Thyroid gland (tissue), 4 donors: ENCODE measurements at regions not wholly inside any gene's neighbourhood (a gene's known extent, or its start where the extent isn't known, plus 50 kb on each side); places are given as distances from the start of the nearest gene placed in this dataset.

ENCODE experiments used
- DNase-seq, 2 donors: peaks; one replicate each; pipeline ENCODE4 v3.0.0-alpha.2; 2019
- H3K27ac ChIP-seq, 3 donors: fragments of 200-600 bp; sonication (generic); 1 replicate in 2 of 3; 2 replicates in 1 of 3; pipeline ENCODE4 v1.5.1; 2016 to 2019; ENCODE audit warnings: mild to moderate bottlenecking in 1 of 3, moderate library complexity in 1 of 3
- H3K27me3 ChIP-seq: fragments of 200-600 bp; sonication (generic); one replicate; pipeline ENCODE4 v1.5.1; 2019
- H3K36me3 ChIP-seq, 2 donors: fragments of 200-600 bp; sonication (generic); one replicate each; pipeline ENCODE4 v1.5.1; 2016 to 2019
- H3K4me1 ChIP-seq, 2 donors: fragments of 200-600 bp; sonication (generic); one replicate each; pipeline ENCODE4 v1.5.1; 2017 to 2019
- H3K4me3 ChIP-seq, 3 donors: fragments of 200-600 bp; sonication (generic); replicated peaks in 1 of 3; 1 replicate in 2 of 3; 2 replicates in 1 of 3; pipeline ENCODE4 v1.5.1; 2016; ENCODE audit warnings: mild to moderate bottlenecking in 1 of 3
- H3K9me3 ChIP-seq: fragments of 200-600 bp; sonication (generic); one replicate; pipeline ENCODE4 v1.5.1; 2017
- CTCF ChIP-seq, 6 experiments: fragments of 200-600 bp in 3 of 6; fragments of 450-650 bp in 3 of 6; sonication (generic) in 3 of 6; IDR thresholded peaks; one replicate each; pipeline ENCODE4 v1.5.1; 2016 to 2019; ENCODE audit warnings: antibody characterized with exemption in 6 of 6, mild to moderate bottlenecking in 2 of 6, inconsistent platforms in 1 of 6, moderate library complexity in 1 of 6
- POLR2A ChIP-seq, 2 donors: fragments of 450-650 bp; IDR thresholded peaks; one replicate each; pipeline ENCODE4 v1.6.1; 2017; ENCODE audit warnings: antibody characterized with exemption in 2 of 2, mild to moderate bottlenecking in 2 of 2, moderate library complexity in 1 of 2
- WGBS, 2 donors: methylation state at CpG; one replicate each; pipeline ENCODE4 v1.1.5; 2017; 5-methylcytosine and 5-hydroxymethylcytosine counted together
- intact Hi-C: fragments of 100-400 bp; cut with DNase I; formaldehyde crosslinking; loops from one replicate; pipeline ENCODE4 v1.15.1; 2023

- no peak overlapping the region for H3K4me3 ChIP-seq
- no peaks in the 10 kb centered on the region for H3K27me3 ChIP-seq
- H3K27ac ChIP-seq = no peak overlapping the region
- no peaks in the 10 kb centered on the region for H3K36me3 ChIP-seq
- WGBS, 2 donors = 55 to 72% methylated on average over 2 of the region's 2 CpGs
- H3K9me3 ChIP-seq = no peaks in the 10 kb centered on the region
- no peak for DNase-seq
- intact Hi-C loops = no loop called here
- TF ChIP-seq POLR2A (IDR thresholded peaks at IDR 0.05) (no peak), CTCF (IDR thresholded peaks at IDR 0.05) (no peak)
- peaks cover 0 to 9% of the 10 kb centered on the region in 2 donors for H3K4me1 ChIP-seq
These were observed 504.2 kb upstream of the SALL1 start for GRCh38 chr16:51655249-51655648.

GRCh38 chr16:51651061-51651466 is 500.0 kb upstream of the SALL1 start:
- TF ChIP-seq CTCF (IDR thresholded peaks at IDR 0.05) = no peak
- no peak for TF ChIP-seq POLR2A (IDR thresholded peaks at IDR 0.05)
- Histone ChIP-seq H3K9me3 (no peaks in the 10 kb centered on the region), H3K36me3 (no peaks in the 10 kb centered on the region), H3K27ac (no peak overlapping the region), H3K4me3 (no peak overlapping the region), H3K4me1 (no peaks in the 10 kb centered on the region), H3K27me3 (no peaks in the 10 kb centered on the region)
- intact Hi-C loops = no loop called here
- 45 to 54% methylated on average over 13 to 15 of the region's 15 CpGs for WGBS, 2 donors
- no peak for DNase-seq

GRCh38 chr16:51649631-51650030 is 498.6 kb upstream of the SALL1 start:
- intact Hi-C loops = no loop called here
- TF ChIP-seq POLR2A (IDR thresholded peaks at IDR 0.05) (no peak), CTCF (IDR thresholded peaks at IDR 0.05) (no peak)
- 82 to 92% methylated on average over 5 of the region's 5 CpGs for WGBS, 2 donors
- H3K27ac ChIP-seq = no peak overlapping the region
- H3K4me3 ChIP-seq = no peak overlapping the region
- no peaks in the 10 kb centered on the region for H3K27me3 ChIP-seq
- no peaks in the 10 kb centered on the region for H3K9me3 ChIP-seq
- no peaks in the 10 kb centered on the region for H3K4me1 ChIP-seq
- DNase-seq = no peak
- H3K36me3 ChIP-seq = no peaks in the 10 kb centered on the region

GRCh38 chr16:51648526-51648925 is 497.5 kb upstream of the SALL1 start:
- no peaks in the 10 kb centered on the region for H3K9me3 ChIP-seq
- 72 to 79% methylated on average over 2 of the region's 2 CpGs for WGBS, 2 donors
- H3K27ac ChIP-seq = no peak overlapping the region
- H3K4me1 ChIP-seq = no peaks in the 10 kb centered on the region
- H3K27me3 ChIP-seq = no peaks in the 10 kb centered on the region
- no peak for DNase-seq
- TF ChIP-seq POLR2A (IDR thresholded peaks at IDR 0.05) = no peak
- TF ChIP-seq CTCF (IDR thresholded peaks at IDR 0.05) = no peak
- no peaks in the 10 kb centered on the region for H3K36me3 ChIP-seq
- no peak overlapping the region for H3K4me3 ChIP-seq
- intact Hi-C loops = no loop called here

GRCh38 chr16:51641191-51641765 is 490.2 kb upstream of the SALL1 start:
- Histone ChIP-seq H3K36me3 (no peaks in the 10 kb centered on the region), H3K27ac (no peak overlapping the region), H3K9me3 (no peaks in the 10 kb centered on the region), H3K27me3 (no peaks in the 10 kb centered on the region), H3K4me3 (no peak overlapping the region), H3K4me1 (no peaks in the 10 kb centered on the region)
- no peak for TF ChIP-seq POLR2A (IDR thresholded peaks at IDR 0.05)
- no peak for TF ChIP-seq CTCF (IDR thresholded peaks at IDR 0.05)
- no peak for DNase-seq
- intact Hi-C loops = no loop called here
- 88% methylated on average over 3 of the region's 3 CpGs for WGBS, 2 donors
